Activated CD4-positive, alpha-beta T cell treated with anti-CD3 and anti-CD28 coated beads for 1 hour (primary cell): ENCODE measurements at regions not wholly inside any gene's neighbourhood (a gene's known extent, or its start where the extent isn't known, plus 50 kb on each side); places are given as distances from the start of the nearest gene placed in this dataset.

Source experiments
- DNase-seq: peaks from one replicate; pipeline ENCODE4 v3.0.0-alpha.2; 2020

GRCh38 chr3:189118896-189119295, 52.9 kb upstream of the TPRG1 start:
- no peak for DNase-seq

- DNase-seq: no peak
Observed at GRCh38 chr3:189119950-189120349, 51.8 kb upstream of the TPRG1 start.

GRCh38 chr3:189121092-189121491, 50.7 kb upstream of the TPRG1 start:
- DNase-seq: no peak
